IPS-18c (cell line): ENCODE measurements at regions not wholly inside any gene's neighbourhood (a gene's known extent, or its start where the extent isn't known, plus 50 kb on each side); places are given as distances from the start of the nearest gene placed in this dataset.

Experiments used
- H3K4me3 ChIP-seq: 2 replicates; pipeline ENCODE4 v1.7.0; 2013; ENCODE audit warnings: low read depth, mild to moderate bottlenecking, low read length, moderate library complexity; ENCODE audit not compliant: insufficient read depth
- H3K9me3 ChIP-seq: one replicate; pipeline ENCODE4 v1.6.1; 2013; ENCODE audit warnings: mild to moderate bottlenecking, low read length, moderate library complexity; ENCODE audit not compliant: control insufficient read depth, insufficient read depth

DNA sequence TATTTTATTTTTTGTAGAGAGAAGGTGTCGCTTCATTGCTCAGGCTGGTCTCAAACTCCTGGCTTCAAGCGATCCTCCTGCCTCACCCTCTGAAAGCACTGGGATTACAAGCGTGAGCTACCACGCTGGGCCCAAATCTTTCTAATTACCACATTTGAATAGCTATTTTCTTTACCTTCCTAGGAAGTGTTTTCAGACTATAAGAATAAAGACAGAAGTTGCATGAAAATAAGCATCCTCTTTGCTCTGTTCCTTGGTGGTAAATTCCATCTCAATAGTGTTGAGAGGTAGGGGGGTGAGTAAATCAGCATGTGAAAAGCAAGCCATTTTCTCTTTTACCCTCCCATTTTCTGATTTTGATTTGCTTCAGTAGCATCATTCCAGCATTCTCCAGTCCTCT is 122.4 kb downstream of the LARP7 start:
- Histone ChIP-seq H3K9me3 (no peaks in the 10 kb centered on the region), H3K4me3 (no peak overlapping the region)

- no peak overlapping the region for H3K4me3 ChIP-seq
- H3K9me3 ChIP-seq: no peaks in the 10 kb centered on the region
These were observed 128.5 kb downstream of the LARP7 start for GRCh38 chr4:112765317-112765974.

- no peak overlapping the region for H3K4me3 ChIP-seq
- H3K9me3 ChIP-seq: no peaks in the 10 kb centered on the region
These were observed 129.5 kb downstream of the LARP7 start for GRCh38 chr4:112766422-112766821.

DNA sequence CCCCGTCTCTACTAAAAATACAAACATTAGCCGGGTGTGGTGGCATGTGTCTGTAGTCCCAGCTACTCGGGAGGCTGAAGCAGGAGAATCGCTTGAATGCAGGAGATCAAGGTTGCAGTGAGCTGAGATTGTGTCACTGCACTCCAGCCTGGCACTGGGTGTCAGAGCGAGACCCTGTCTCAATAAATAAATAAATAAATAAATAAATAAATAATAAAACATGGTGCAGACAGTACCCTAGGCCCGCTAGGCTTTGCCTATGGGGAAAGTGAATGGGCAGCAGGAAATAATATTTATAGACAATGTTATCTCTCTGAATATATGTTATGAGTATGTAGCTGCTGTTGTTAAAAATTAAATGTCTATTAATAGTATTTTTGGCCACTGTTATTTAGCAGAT is 130.4 kb downstream of the LARP7 start:
- no peaks in the 10 kb centered on the region for H3K9me3 ChIP-seq

DNA sequence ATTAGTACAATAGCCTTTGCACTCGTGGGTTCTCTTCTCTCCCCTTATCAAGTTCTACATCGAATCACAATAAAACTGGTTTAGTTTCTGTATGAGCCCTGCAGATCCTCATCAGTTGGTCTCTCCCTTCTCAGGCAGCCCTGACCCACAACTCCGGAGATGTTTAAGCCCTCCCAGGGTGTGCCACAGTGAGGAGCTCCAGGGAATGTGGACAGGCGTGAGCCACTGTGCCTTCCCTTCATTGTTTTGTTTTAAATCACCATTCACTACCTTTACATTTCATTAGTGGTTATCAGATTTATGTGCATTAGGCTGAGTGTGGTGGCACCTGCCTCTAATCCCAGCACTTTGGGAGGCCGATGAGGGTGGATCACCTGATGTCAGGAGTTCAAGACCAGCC is 133.2 kb downstream of the LARP7 start:
- Histone ChIP-seq H3K9me3 (no peaks in the 10 kb centered on the region), H3K4me3 (no peak overlapping the region)

More for the DNA sequence above, 130.4 kb downstream of the LARP7 start:
- H3K4me3 ChIP-seq: no peak overlapping the region

GRCh38 chr4:112775801-112776200 is 138.9 kb downstream of the LARP7 start:
- Histone ChIP-seq H3K4me3 (no peak overlapping the region), H3K9me3 (no peaks in the 10 kb centered on the region)

DNA sequence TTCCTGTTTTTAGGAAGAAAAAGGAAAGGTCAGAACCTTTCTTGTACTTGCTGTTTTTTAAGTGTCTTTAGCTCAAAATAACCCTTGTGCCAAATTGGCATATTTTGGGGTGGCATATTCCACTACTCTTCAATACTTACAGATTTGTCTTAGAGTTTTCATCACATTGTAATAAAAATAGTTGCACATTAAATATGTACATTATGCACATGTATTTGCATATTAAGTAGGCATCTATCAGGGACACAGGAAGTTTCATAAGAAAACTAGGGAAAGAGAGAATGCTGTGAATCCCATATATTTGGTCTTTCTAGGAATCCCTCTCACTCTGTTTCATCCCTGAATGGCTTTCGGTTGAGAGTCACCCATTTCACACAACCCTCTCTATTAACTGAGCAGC is 139.6 kb downstream of the LARP7 start:
- Histone ChIP-seq H3K4me3 (no peak overlapping the region), H3K9me3 (no peaks in the 10 kb centered on the region)

- Histone ChIP-seq H3K4me3 (no peak overlapping the region), H3K9me3 (no peaks in the 10 kb centered on the region)
These were observed 141.6 kb downstream of the LARP7 start for GRCh38 chr4:112778520-112778919.

GRCh38 chr4:112793033-112793432 is 156.1 kb downstream of the LARP7 start:
- H3K4me3 ChIP-seq: no peak overlapping the region
- H3K9me3 ChIP-seq: no peaks in the 10 kb centered on the region

GRCh38 chr4:112800001-112800400 is 163.1 kb downstream of the LARP7 start:
- H3K9me3 ChIP-seq: no peaks in the 10 kb centered on the region
- H3K4me3 ChIP-seq: no peak overlapping the region

- Histone ChIP-seq H3K4me3 (no peak overlapping the region), H3K9me3 (no peaks in the 10 kb centered on the region)
These were observed 164.4 kb downstream of the LARP7 start for GRCh38 chr4:112801341-112801740.

- H3K4me3 ChIP-seq: no peak overlapping the region
- H3K9me3 ChIP-seq: no peaks in the 10 kb centered on the region
These were observed 165.8 kb downstream of the LARP7 start for GRCh38 chr4:112802780-112803179.

DNA sequence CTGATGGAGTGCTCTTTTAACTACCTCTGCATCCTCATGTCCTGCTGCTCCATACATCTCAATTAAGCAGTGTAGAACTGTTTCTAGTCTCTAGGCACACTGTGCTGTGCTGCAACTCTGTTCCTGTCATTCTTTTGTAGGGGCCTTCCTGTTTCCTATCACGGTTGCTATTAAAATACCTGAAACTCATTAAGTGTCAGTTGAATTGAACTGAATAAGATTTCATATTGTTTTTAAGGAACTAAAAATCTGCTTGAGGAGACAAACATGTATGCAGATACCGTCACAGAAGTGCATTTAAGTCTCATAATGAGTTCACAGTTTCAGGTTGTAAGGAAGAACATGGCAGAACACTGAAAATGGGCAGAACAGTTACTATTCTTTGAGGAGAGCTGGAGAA is 170.1 kb downstream of the LARP7 start:
- no peaks in the 10 kb centered on the region for H3K9me3 ChIP-seq
- H3K4me3 ChIP-seq: no peak overlapping the region

DNA sequence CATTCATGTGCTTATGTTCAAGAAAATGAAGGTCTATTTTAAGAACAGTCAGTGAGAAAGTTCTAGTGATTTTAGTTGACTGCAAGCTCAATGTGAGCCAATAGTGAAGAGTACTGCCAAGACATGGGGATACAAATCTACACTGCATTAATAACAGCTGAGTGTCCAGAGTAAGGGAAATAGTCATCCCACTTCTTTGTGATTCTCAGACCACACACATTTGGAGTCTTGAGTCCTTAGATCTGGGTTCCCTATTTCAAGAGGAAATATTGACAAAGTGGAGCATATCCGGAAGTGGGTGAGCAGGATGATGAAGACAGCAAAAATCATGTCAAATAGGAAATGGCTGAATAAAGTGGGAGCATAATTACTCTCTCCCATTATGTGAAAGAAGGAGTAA is 171.1 kb downstream of the LARP7 start:
- Histone ChIP-seq H3K4me3 (no peak overlapping the region), H3K9me3 (no peaks in the 10 kb centered on the region)

DNA sequence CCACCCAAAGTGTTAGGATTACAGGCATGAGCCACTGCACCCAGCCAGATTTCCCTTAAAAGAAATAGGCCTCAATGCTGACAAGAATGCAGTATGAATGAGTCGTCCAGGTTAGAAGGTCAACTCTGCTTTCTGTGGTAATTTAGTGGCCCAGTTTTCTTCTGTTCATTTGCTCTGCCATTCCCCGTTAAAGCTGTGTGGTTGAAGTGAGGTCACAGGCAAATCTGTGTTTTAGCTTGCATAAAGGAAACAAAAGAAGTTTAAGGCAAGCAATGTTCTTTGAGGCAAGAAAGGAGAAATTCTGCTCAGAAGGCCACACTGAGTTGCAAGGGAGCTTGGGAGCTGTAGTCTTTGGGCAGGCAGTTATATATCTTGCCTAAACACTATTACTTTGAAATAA is 176.8 kb downstream of the LARP7 start:
- H3K9me3 ChIP-seq: no peaks in the 10 kb centered on the region

DNA sequence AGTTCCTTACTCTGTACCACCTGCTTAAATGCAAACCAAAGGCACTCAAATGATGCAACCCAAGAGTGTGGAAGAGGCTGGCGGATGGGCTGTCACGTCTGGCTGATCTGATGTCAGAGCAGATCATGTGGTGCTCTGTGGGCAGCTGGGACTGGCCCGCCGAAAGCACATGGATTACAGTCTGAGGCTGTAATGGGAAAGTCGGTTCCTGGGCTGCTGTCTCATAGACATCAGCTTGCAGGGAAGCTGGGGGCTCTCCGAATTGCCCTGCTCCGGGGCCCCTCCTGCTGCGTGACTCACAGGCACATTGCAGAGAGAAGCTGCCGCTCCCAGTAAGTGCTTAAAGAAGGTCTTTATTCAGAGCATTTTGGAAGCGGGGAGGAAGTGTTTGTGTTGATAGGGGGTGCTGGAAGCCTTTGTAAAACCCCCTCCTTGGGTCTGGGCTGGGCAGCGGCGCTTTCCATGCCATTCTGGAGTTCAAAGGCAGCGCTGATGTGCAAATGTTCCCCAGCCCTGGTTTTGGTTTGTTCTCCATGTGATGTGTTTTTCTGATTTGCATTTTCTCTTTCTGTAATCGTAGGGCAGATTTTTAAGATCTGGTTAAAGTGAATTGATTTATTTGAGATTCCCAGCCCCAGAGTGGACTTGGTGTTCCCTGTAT is 181.1 kb downstream of the LARP7 start:
- Histone ChIP-seq H3K9me3 (no peaks in the 10 kb centered on the region), H3K4me3 (peak overlapping the region; percentile 41)

More for the DNA sequence above, 176.8 kb downstream of the LARP7 start:
- no peak overlapping the region for H3K4me3 ChIP-seq

- no peaks in the 10 kb centered on the region for H3K9me3 ChIP-seq
- peak overlapping the region; percentile 41; the same call in 1 of the 2 replicates for H3K4me3 ChIP-seq
These were observed 181.6 kb downstream of the LARP7 start for GRCh38 chr4:112818594-112818965.

- no peaks in the 10 kb centered on the region for H3K9me3 ChIP-seq
- no peak overlapping the region for H3K4me3 ChIP-seq
These were observed 182.8 kb downstream of the LARP7 start for GRCh38 chr4:112819729-112820128.

- peaks cover 2% of the 10 kb centered on the region for H3K9me3 ChIP-seq
These were observed 186.2 kb downstream of the LARP7 start for GRCh38 chr4:112823156-112823555.

More at GRCh38 chr4:112823156-112823555, 186.2 kb downstream of the LARP7 start:
- H3K4me3 ChIP-seq: no peak overlapping the region
